ENCODE measurements at regions not wholly inside any gene's neighbourhood (a gene's known extent, or its start where the extent isn't known, plus 50 kb on each side); places are given as distances from the start of the nearest gene placed in this dataset.

DNA sequence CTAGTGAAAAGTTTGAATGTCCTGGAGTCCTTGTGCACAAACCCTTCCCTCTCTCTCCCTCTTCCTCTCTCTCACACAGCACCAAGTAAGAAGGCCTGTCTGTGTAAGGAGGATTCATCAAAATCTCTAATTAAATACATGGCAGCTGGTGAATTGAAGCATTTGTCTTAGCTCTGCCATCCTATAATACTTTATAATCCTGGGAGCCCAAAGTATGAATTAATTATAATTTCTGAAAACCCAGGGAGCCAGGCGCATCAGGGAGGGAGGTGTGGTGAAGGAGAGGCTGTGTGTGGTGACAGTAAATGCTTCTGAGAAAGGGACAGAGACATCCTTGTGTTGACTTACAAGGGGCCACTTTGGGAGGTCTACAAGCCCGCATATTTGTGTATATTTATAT is 691.4 kb upstream of the EEF2KMT start:
- in situ Hi-C loops (cut with MboI; ENCODE audit: low sequenced_read_pairs), result no loop called here
- intact Hi-C loops (cut with micrococcal nuclease), result no loop called here
- Histone ChIP-seq H3K79me1 (ENCODE audit: low read depth in 1 of 2, low read length in 2 of 2) (no peaks in the 10 kb centered on the region), H2BK20ac (ENCODE audit: low read depth, low read length) (no peak overlapping the region), H2AK5ac (ENCODE audit: low read depth, low read length) (no peak overlapping the region), H3K23ac (ENCODE audit: low read depth, low read length) (no peak overlapping the region), H4K20me1 (ENCODE audit: insufficient read depth, low read length) (no peaks in the 10 kb centered on the region), H3K9ac (ENCODE audit: low read depth, low read length) (no peak overlapping the region), H2BK15ac (ENCODE audit: low read depth, low read length) (no peak overlapping the region), H3K56ac (ENCODE audit: extremely low read depth, insufficient read depth, low read length) (no peak overlapping the region), H3K9me3 (ENCODE audit: control insufficient read depth, insufficient read depth, low read length) (peaks cover 20% of the 10 kb centered on the region), H3K27ac (ENCODE audit: insufficient read depth, low read length) (no peak overlapping the region), H2AK9ac (replicated peaks; ENCODE audit: low read depth, low read length, poor library complexity) (no peak overlapping the region), H3K4ac (ENCODE audit: low read depth, low read length) (no peak overlapping the region), H3K18ac (ENCODE audit: low read depth, low read length) (no peak overlapping the region), H2AFZ (replicated peaks; ENCODE audit: low read length, poor library complexity) (no peak overlapping the region), H4K91ac (ENCODE audit: insufficient read depth, low read depth, low read length) (no peak overlapping the region), H4K8ac (ENCODE audit: low read depth in 2 of 2, low read length in 2 of 2) (no peak overlapping the region), H2BK5ac (ENCODE audit: low read depth, low read length, poor library complexity, severe bottlenecking) (no peak overlapping the region), H3K9me1 (ENCODE audit: insufficient read depth, low read length) (no peaks in the 10 kb centered on the region), H2BK120ac (ENCODE audit: low read depth, low read length) (no peak overlapping the region), H3K36me3 (ENCODE audit: control insufficient read depth, insufficient read depth, low read length) (no peaks in the 10 kb centered on the region), H3K14ac (replicated peaks; ENCODE audit: low read depth, low read length) (no peak overlapping the region), H4K5ac (ENCODE audit: low read depth, low read length) (no peak overlapping the region), H3K27me3 (ENCODE audit: control insufficient read depth, insufficient read depth, low read length) (no peaks in the 10 kb centered on the region), H3K4me3 (ENCODE audit: insufficient read depth, low read depth, low read length) (no peak overlapping the region), H3K4me1 (ENCODE audit: control insufficient read depth, insufficient read depth, low read length) (no peaks in the 10 kb centered on the region), H3K4me2 (ENCODE audit: low read depth, low read length) (no peak overlapping the region)
- ChIA-PET POLR2A (ENCODE audit: unreplicated experiment) (no interaction called here), CTCF (no interaction called here)
- WGBS, 2 experiments (ENCODE audit: extremely low coverage in 2 of 2, insufficient read length in 1 of 2), result 0% methylated on average over 1 of the region's 2 CpGs; no CpG with 5 or more reads in 1 of the 2 experiments
- no TSS peak for BruUV-seq (replicated peaks)
- TF ChIP-seq RCOR1 (IDR thresholded peaks at IDR 0.05; ENCODE audit: insufficient replicate concordance, low read length) (no peak), SMC3 (IDR thresholded peaks at IDR 0.05; ENCODE audit: low read depth, low read length) (no peak)
- dilution Hi-C loops (cut with HindIII; ENCODE audit: low sequenced_read_pairs, unreplicated experiment), result no loop called here
- DNase-seq (no peak), ATAC-seq (ENCODE audit: low read depth) (no peak)
